ENCODE measurements at regions not wholly inside any gene's neighbourhood (a gene's known extent, or its start where the extent isn't known, plus 50 kb on each side); places are given as distances from the start of the nearest gene placed in this dataset.

DNA sequence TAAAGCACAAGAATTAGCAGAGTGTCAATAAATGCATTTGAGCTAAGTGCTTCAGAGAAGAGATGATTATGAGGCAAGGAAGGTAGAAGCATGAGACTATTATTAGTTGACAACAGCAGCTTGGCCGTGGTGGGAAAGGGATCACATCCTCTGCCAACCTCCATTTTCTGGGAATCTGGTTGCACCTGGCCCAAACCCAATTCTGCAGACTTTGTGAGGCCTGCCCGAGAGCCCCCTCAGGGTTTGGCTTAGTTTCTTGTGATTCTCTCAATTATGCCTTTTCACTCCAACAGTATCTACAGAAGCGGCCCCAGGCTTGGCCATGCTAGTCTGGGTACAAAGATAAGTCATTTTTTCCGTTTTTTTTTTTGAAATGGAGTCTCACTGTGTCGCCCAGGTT, 111.0 kb upstream of the B3GAT2 start:
- TF ChIP-seq POLR2A (IDR thresholded peaks at IDR 0.05) (no peak), CTCF (IDR thresholded peaks at IDR 0.05) (no peak)

Measured in adrenal gland (tissue), 5 donors.